Type B pancreatic cell (in vitro differentiated cells): ENCODE measurements at regions not wholly inside any gene's neighbourhood (a gene's known extent, or its start where the extent isn't known, plus 50 kb on each side); places are given as distances from the start of the nearest gene placed in this dataset.

Source experiments
- DNase-seq: peaks from one replicate; pipeline ENCODE4 v3.0.0; 2021; ENCODE audit warnings: mixed read lengths; ENCODE audit not compliant: unreplicated experiment; ENCODE audit errors: extremely low spot score
- H3K27ac Mint-ChIP-seq: 2 replicates; pipeline ENCODE4 v1.8.0; 2021; ENCODE audit warnings: mild to moderate bottlenecking, mixed read lengths
- H3K27me3 Mint-ChIP-seq: 2 replicates; pipeline ENCODE4 v1.8.0; 2021; ENCODE audit warnings: mixed read lengths
- H3K36me3 Mint-ChIP-seq: 2 replicates; pipeline ENCODE4 v1.8.0; 2021; ENCODE audit warnings: mixed read lengths
- H3K4me1 Mint-ChIP-seq: one replicate; pipeline ENCODE4 v1.8.0; 2021; ENCODE audit warnings: mixed read lengths; ENCODE audit not compliant: unreplicated experiment
- H3K4me3 Mint-ChIP-seq: 2 replicates; pipeline ENCODE4 v1.8.0; 2021; ENCODE audit warnings: mild to moderate bottlenecking, mixed read lengths
- H3K9me3 Mint-ChIP-seq: 2 replicates; pipeline ENCODE4 v1.8.0; 2021; ENCODE audit warnings: mixed read lengths
- TF ChIP-seq, protein P1 (sequence below): fragments of 200-600 bp; sonication (generic); conservative IDR thresholded peaks from 2 replicates; pipeline ENCODE4 v1.5.0; 2021; ENCODE audit warnings: antibody characterized with exemption, mild to moderate bottlenecking

DNA sequence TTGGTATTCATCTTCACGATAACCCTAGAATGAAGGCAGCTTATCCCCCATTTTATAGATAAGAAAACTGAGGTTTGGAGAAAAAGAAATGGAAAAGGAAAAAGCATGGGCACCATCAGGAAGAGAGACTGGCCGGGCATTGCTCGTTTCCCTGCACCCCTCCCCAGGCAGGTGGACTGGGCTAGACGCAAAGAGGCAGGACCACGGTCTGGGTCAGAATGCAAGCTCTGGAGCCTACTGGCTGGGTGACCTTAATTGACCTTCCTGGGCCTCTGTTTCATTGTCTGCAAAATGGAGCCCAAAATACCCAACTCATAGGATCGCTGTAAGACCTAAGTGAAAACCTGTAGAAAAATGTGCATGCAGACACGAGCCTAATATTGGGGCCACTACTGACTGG is 135.3 kb upstream of the GLI2 start:
- Mint-ChIP-seq H3K27ac (no peak overlapping the region), H3K27me3 (no peaks in the 10 kb centered on the region)
- DNase-seq: no peak

DNA sequence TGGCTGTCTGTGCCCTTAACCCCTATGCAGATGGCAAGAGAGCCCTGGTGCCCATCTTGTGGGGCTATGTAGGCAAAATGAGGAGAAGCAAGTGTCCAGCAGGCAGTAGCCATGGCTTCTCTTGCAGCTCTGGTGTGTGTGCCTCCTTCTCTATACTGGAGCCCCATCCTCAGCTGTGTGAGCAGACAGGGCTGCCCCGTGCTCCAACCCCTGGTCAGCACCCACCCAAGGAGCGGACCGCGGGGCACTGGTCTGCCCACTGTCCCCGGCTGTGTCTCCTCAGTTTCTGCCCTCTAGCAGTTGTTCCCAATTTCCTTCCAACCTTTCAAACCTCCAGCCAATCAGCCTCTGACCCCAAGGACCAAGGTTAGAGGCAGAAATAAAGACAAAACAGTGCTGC is 134.9 kb upstream of the GLI2 start:
- no peaks in the 10 kb centered on the region for H3K36me3 Mint-ChIP-seq
- no peak overlapping the region for H3K4me3 Mint-ChIP-seq
- H3K4me1 Mint-ChIP-seq: peaks cover 31% of the 10 kb centered on the region
- DNase-seq: no peak
- TF ChIP-seq, protein P1, sequence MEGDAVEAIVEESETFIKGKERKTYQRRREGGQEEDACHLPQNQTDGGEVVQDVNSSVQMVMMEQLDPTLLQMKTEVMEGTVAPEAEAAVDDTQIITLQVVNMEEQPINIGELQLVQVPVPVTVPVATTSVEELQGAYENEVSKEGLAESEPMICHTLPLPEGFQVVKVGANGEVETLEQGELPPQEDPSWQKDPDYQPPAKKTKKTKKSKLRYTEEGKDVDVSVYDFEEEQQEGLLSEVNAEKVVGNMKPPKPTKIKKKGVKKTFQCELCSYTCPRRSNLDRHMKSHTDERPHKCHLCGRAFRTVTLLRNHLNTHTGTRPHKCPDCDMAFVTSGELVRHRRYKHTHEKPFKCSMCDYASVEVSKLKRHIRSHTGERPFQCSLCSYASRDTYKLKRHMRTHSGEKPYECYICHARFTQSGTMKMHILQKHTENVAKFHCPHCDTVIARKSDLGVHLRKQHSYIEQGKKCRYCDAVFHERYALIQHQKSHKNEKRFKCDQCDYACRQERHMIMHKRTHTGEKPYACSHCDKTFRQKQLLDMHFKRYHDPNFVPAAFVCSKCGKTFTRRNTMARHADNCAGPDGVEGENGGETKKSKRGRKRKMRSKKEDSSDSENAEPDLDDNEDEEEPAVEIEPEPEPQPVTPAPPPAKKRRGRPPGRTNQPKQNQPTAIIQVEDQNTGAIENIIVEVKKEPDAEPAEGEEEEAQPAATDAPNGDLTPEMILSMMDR: no peak
- H3K9me3 Mint-ChIP-seq: no peaks in the 10 kb centered on the region
- H3K27me3 Mint-ChIP-seq: peaks cover 2% of the 10 kb centered on the region
- H3K27ac Mint-ChIP-seq: no peak overlapping the region

More for the DNA sequence above, 135.3 kb upstream of the GLI2 start:
- peaks cover 26% of the 10 kb centered on the region for H3K4me1 Mint-ChIP-seq
- TF ChIP-seq, protein P1: no peak
- H3K9me3 Mint-ChIP-seq: no peaks in the 10 kb centered on the region
- H3K4me3 Mint-ChIP-seq: no peak overlapping the region
- no peaks in the 10 kb centered on the region for H3K36me3 Mint-ChIP-seq

DNA sequence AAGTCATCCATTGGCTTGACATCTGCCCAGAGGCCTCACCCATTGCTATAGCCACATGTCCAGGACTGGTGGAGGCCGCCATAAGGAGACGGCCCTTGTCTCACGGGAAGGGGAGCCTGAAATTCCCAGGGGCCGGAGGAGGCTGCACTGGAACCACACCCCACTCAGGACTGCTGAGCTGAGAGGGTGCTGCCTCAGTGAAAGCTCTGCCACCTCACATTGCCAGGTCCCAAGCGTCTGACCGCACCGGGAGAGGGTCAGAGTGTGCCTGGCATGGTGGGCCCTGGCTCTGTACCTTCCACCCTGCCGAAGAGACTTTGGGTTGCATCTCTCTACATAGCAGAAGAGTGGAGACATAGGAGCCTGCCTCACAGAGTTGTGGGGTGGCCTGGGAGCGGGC is 134.1 kb upstream of the GLI2 start:
- Mint-ChIP-seq H3K4me1 (peaks cover 28% of the 10 kb centered on the region), H3K4me3 (no peak overlapping the region), H3K27ac (no peak overlapping the region), H3K27me3 (peaks cover 3% of the 10 kb centered on the region), H3K36me3 (no peaks in the 10 kb centered on the region), H3K9me3 (no peaks in the 10 kb centered on the region)
- TF ChIP-seq, protein P1: no peak
- DNase-seq: no peak

DNA sequence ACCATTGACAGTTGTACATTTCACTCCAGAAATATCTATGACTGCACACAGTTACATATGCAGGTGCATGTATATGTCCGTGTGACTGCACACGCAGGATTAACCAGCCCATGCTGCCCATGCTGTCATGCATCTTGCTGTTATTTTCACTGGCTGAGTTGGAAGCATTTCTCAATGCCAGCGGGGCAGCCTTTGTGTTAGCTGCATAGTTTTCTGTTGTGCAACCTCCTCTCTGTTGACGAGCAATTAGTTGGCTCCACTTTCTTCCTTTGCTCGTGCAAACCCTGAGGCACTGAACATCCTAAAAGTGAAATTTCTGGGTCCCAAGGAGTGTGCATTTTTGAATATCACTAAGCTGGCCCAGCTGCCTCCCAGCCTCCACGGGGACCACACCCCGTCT is 133.4 kb upstream of the GLI2 start:
- Mint-ChIP-seq H3K4me1 (peaks cover 21% of the 10 kb centered on the region), H3K4me3 (no peak overlapping the region), H3K27ac (no peak overlapping the region), H3K36me3 (no peaks in the 10 kb centered on the region), H3K9me3 (no peaks in the 10 kb centered on the region), H3K27me3 (peaks cover 3% of the 10 kb centered on the region)
- TF ChIP-seq, protein P1: no peak
- DNase-seq: no peak

DNA sequence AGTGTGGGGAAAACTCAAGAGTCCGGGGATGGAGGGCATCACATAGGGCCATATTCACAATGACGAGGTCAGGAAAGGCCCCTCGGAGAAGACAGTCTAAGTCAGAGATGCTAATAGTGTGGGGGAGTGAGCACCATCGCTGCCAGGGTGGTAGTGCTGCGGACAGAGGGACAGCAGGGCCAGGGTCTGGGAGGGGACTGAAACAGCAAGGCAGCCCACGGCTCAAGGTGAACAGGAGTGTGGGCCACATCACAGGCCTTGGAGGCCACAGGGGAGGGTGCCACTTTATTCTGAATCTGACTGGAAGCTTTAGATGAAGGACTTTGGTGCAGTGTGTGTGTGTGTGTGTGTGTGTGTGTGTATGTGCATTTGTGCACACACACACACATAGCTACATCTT is 130.9 kb upstream of the GLI2 start:
- no peak for DNase-seq
- Mint-ChIP-seq H3K4me3 (no peak overlapping the region), H3K27ac (no peak overlapping the region), H3K4me1 (peaks cover 8% of the 10 kb centered on the region), H3K36me3 (no peaks in the 10 kb centered on the region), H3K27me3 (peaks cover 6% of the 10 kb centered on the region), H3K9me3 (no peaks in the 10 kb centered on the region)
- TF ChIP-seq, protein P1: no peak
